SK-N-SH (cell line): ENCODE measurements at regions not wholly inside any gene's neighbourhood (a gene's known extent, or its start where the extent isn't known, plus 50 kb on each side); places are given as distances from the start of the nearest gene placed in this dataset.
"Not testable (repeated sequence)": the region's sequence is repeated elsewhere in the genome, so short reads cannot be mapped to it uniquely, and the experiment has no call there.

Experiments
- CTCF ChIA-PET: fragments of 300-600, 350-600 bp; formaldehyde crosslinking; extraction: SDS; loops from one replicate; lab custom pipeline; 2021; lab: Yijun Ruan, JAX
- POLR2A ChIA-PET: fragments of 350-600 bp; sonication (Branson Sonifier 250); formaldehyde crosslinking; extraction: SDS; loops from one replicate; lab custom pipeline; 2020; ENCODE audit warnings: antibody characterized with exemption, inconsistent platforms; lab: Yijun Ruan, JAX
- DNase-seq: peaks from one replicate; pipeline ENCODE4 v3.0.0; 2012
- H2AFZ ChIP-seq: fragments of 200-600 bp; sonication (generic); 2 replicates; pipeline ENCODE4 v1.8.1; 2016; ENCODE audit warnings: antibody characterized with exemption, mild to moderate bottlenecking, low read depth
- H3F3A ChIP-seq: fragments of 200-600 bp; sonication (generic); replicated peaks from 2 replicates; pipeline ENCODE3; 2016; ENCODE audit warnings: antibody characterized with exemption, mild to moderate bottlenecking; ENCODE audit not compliant: insufficient read depth
- H3K27ac ChIP-seq, 2 experiments: fragments of 200-500 bp in 1 of 2; fragments of 200-600 bp in 1 of 2; sonication (Bioruptor generic) in 1 of 2; sonication (generic), shearing (Covaris generic) in 1 of 2; 2 replicates each; pipeline versions ENCODE4 v1.5.1 to v1.6.1; 2014 to 2016; ENCODE audit warnings: low read depth in 2 of 2, inconsistent platforms in 1 of 2, low read length in 1 of 2, mild to moderate bottlenecking in 1 of 2, mixed read lengths in 1 of 2
- H3K27me3 ChIP-seq: fragments of 200-600 bp; sonication (generic), shearing (Covaris generic); 2 replicates; pipeline ENCODE4 v1.6.1; 2016; ENCODE audit warnings: mixed run types; ENCODE audit not compliant: insufficient read depth
- H3K36me3 ChIP-seq, 2 experiments: fragments of 200-500 bp in 1 of 2; fragments of 200-600 bp in 1 of 2; sonication (Bioruptor generic) in 1 of 2; sonication (generic) in 1 of 2; replicated peaks in 1 of 2; 2 replicates each; pipeline versions ENCODE3 to v1.5.1; 2014 to 2016; ENCODE audit warnings: low read length in 1 of 2, mild to moderate bottlenecking in 1 of 2; ENCODE audit not compliant: insufficient read depth in 2 of 2, control insufficient read depth in 1 of 2
- H3K4me1 ChIP-seq, 2 experiments: fragments of 200-500 bp in 1 of 2; fragments of 200-600 bp in 1 of 2; sonication (Bioruptor generic) in 1 of 2; sonication (generic), shearing (Covaris generic) in 1 of 2; 2 replicates each; pipeline versions ENCODE4 v1.5.1 to v1.6.1; 2014 to 2016; ENCODE audit warnings: low read depth in 1 of 2, low read length in 1 of 2, mixed run types in 1 of 2; ENCODE audit not compliant: insufficient read depth in 2 of 2, control insufficient read depth in 1 of 2
- H3K4me2 ChIP-seq: fragments of 200-600 bp; sonication (generic), shearing (Covaris generic); 2 replicates; pipeline ENCODE4 v1.6.1; 2017; ENCODE audit warnings: mixed run types
- H3K4me3 ChIP-seq, 2 experiments: fragments of 200-500 bp in 1 of 2; fragments of 200-600 bp in 1 of 2; sonication (Bioruptor generic) in 1 of 2; sonication (generic), shearing (Covaris generic) in 1 of 2; 2 replicates each; pipeline versions ENCODE4 v1.5.1 to v1.8.1; 2014 to 2016; ENCODE audit warnings: low read depth in 2 of 2, inconsistent platforms in 1 of 2, low read length in 1 of 2, mild to moderate bottlenecking in 1 of 2, mixed read lengths in 1 of 2, moderate library complexity in 1 of 2
- H3K79me2 ChIP-seq: fragments of 200-600 bp; sonication (generic); 2 replicates; pipeline ENCODE4 v1.8.1; 2017; ENCODE audit warnings: mild to moderate bottlenecking; ENCODE audit not compliant: insufficient read depth
- H3K9ac ChIP-seq: fragments of 200-600 bp; sonication (generic); 2 replicates; pipeline ENCODE4 v1.6.1; 2017; ENCODE audit warnings: mixed run types
- H3K9me2 ChIP-seq: fragments of 200-600 bp; sonication (generic); 2 replicates; pipeline ENCODE4 v1.6.1; 2017; ENCODE audit warnings: mixed run types
- H3K9me3 ChIP-seq: fragments of 200-600 bp; sonication (generic); 2 replicates; pipeline ENCODE4 v1.6.1; 2017; ENCODE audit warnings: mixed run types, mild to moderate bottlenecking, moderate library complexity
- H4K20me1 ChIP-seq: fragments of 200-600 bp; sonication (generic); 2 replicates; pipeline ENCODE4 v1.6.1; 2017; ENCODE audit warnings: mild to moderate bottlenecking, mixed run types; ENCODE audit not compliant: insufficient read depth
- EP300 ChIP-seq, 2 experiments: IDR thresholded peaks; 2 replicates each; pipeline versions ENCODE4 v1.4.0 to v1.6.1; 2012; ENCODE audit warnings: borderline replicate concordance in 1 of 2, low read depth in 1 of 2, low read length in 1 of 2
- EZH2phosphoT487 ChIP-seq: fragments of 200-600 bp; sonication (generic); IDR thresholded peaks from 2 replicates; pipeline ENCODE4 v1.6.1; 2017; ENCODE audit warnings: low read depth, mixed run types, mild to moderate bottlenecking, antibody characterized with exemption, moderate library complexity, borderline replicate concordance
- FOXJ3 ChIP-seq: sonication (generic); formaldehyde crosslinking; IDR thresholded peaks from 2 replicates; pipeline ENCODE4 v1.5.1; 2020; ENCODE audit warnings: mild to moderate bottlenecking, missing genetic modification reagents
- FOXM1 ChIP-seq: IDR thresholded peaks from 2 replicates; pipeline ENCODE4 v1.4.0; 2012; ENCODE audit warnings: low read depth, mild to moderate bottlenecking
- GABPA ChIP-seq: IDR thresholded peaks from 2 replicates; pipeline ENCODE4 v1.4.0; 2012; ENCODE audit warnings: low read depth, mild to moderate bottlenecking
- GATA2 ChIP-seq: sonication (generic); formaldehyde crosslinking; IDR thresholded peaks from 2 replicates; pipeline ENCODE4 v1.5.0; 2020; ENCODE audit warnings: mild to moderate bottlenecking, missing genetic modification reagents
- MAX ChIP-seq: IDR thresholded peaks from 2 replicates; pipeline ENCODE4 v1.4.0; 2012; ENCODE audit warnings: low read depth
- MEF2A ChIP-seq: IDR thresholded peaks from 2 replicates; pipeline ENCODE4 v1.4.0; 2012; ENCODE audit warnings: low read depth, borderline replicate concordance
- MXI1 ChIP-seq: IDR thresholded peaks from 2 replicates; pipeline ENCODE4 v1.6.1; 2012; ENCODE audit warnings: mild to moderate bottlenecking, low read depth, low read length, improper control_type of control experiment
- SIN3A ChIP-seq: IDR thresholded peaks from 2 replicates; pipeline ENCODE4 v1.6.1; 2012; ENCODE audit warnings: low read depth, mild to moderate bottlenecking, low read length, moderate library complexity, borderline replicate concordance
- TAF1 ChIP-seq: IDR thresholded peaks from 2 replicates; pipeline ENCODE4 v1.6.1; 2012; ENCODE audit warnings: low read depth, mild to moderate bottlenecking, low read length, moderate library complexity, borderline replicate concordance
- TCF12 ChIP-seq: IDR thresholded peaks from 2 replicates; pipeline ENCODE4 v1.4.0; 2012
- TEAD4 ChIP-seq: IDR thresholded peaks from 2 replicates; pipeline ENCODE4 v1.4.0; 2012; ENCODE audit warnings: mild to moderate bottlenecking, borderline replicate concordance; ENCODE audit not compliant: insufficient read depth
- WGBS: methylation state at CpG from one replicate; pipeline ENCODE4 v1.1.6; 2017; ENCODE audit warnings: low lambda C conversion rate; 5-methylcytosine and 5-hydroxymethylcytosine counted together
- TF ChIP-seq, protein P1 (sequence below): fragments of 150-350 bp; IDR thresholded peaks from 2 replicates; pipeline ENCODE4 v1.6.1; 2017; ENCODE audit warnings: antibody characterized with exemption, low read length, low read depth, borderline replicate concordance
- TF ChIP-seq, protein P2 (sequence below): IDR thresholded peaks from 2 replicates; pipeline ENCODE4 v1.4.0; 2012; ENCODE audit warnings: low read depth, borderline replicate concordance

GRCh38 chr7:39798077-39798476 lies 152.0 kb upstream of the CDK13 start:
- POLR2A ChIA-PET, H3K4me1 ChIP-seq, H3K79me2 ChIP-seq, H3K4me3 ChIP-seq, CTCF ChIA-PET, H3K27ac ChIP-seq, H3K27me3 ChIP-seq, DNase-seq, H3K4me2 ChIP-seq, H4K20me1 ChIP-seq, H3K9me3 ChIP-seq, H2AFZ ChIP-seq, H3K36me3 ChIP-seq, H3K9me2 ChIP-seq, H3K9ac ChIP-seq, H3F3A ChIP-seq: not testable (repeated sequence)
- 71% methylated on average over 5 of the region's 10 CpGs for WGBS

- Histone ChIP-seq H3K9me2 (no peaks in the 10 kb centered on the region), H3K4me2 (no peak overlapping the region), H4K20me1 (no peaks in the 10 kb centered on the region), H3K27ac (no peak overlapping the region), H3K4me1 (peaks cover 10 to 11% of the 10 kb centered on the region in 2 experiments), H2AFZ (no peak overlapping the region), H3K79me2 (no peaks in the 10 kb centered on the region), H3F3A (peaks cover 13% of the 10 kb centered on the region), H3K36me3 (no peaks in the 10 kb centered on the region), H3K9ac (no peak overlapping the region), H3K27me3 (no peaks in the 10 kb centered on the region; the same call in 1 of the 2 replicates), H3K4me3 (no peak overlapping the region), H3K9me3 (no peaks in the 10 kb centered on the region)
- WGBS, result 81% methylated on average over 10 of the region's 10 CpGs
- POLR2A ChIA-PET, result no interaction called here
- DNase-seq, result no peak
- CTCF ChIA-PET, result no interaction called here
- TF ChIP-seq GATA2 (CRISPR knock-in tag), result no peak
- TF ChIP-seq EZH2phosphoT487, result no peak
- TF ChIP-seq, protein P1, sequence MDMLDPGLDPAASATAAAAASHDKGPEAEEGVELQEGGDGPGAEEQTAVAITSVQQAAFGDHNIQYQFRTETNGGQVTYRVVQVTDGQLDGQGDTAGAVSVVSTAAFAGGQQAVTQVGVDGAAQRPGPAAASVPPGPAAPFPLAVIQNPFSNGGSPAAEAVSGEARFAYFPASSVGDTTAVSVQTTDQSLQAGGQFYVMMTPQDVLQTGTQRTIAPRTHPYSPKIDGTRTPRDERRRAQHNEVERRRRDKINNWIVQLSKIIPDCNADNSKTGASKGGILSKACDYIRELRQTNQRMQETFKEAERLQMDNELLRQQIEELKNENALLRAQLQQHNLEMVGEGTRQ, result no peak
- TF ChIP-seq FOXJ3 (CRISPR knock-in tag), result no peak
- TF ChIP-seq GABPA, result no peak
- no peak for TF ChIP-seq MXI1
- TF ChIP-seq, protein P2, sequence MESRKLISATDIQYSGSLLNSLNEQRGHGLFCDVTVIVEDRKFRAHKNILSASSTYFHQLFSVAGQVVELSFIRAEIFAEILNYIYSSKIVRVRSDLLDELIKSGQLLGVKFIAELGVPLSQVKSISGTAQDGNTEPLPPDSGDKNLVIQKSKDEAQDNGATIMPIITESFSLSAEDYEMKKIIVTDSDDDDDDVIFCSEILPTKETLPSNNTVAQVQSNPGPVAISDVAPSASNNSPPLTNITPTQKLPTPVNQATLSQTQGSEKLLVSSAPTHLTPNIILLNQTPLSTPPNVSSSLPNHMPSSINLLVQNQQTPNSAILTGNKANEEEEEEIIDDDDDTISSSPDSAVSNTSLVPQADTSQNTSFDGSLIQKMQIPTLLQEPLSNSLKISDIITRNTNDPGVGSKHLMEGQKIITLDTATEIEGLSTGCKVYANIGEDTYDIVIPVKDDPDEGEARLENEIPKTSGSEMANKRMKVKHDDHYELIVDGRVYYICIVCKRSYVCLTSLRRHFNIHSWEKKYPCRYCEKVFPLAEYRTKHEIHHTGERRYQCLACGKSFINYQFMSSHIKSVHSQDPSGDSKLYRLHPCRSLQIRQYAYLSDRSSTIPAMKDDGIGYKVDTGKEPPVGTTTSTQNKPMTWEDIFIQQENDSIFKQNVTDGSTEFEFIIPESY, result no peak
- TF ChIP-seq TEAD4, result no peak
- no peak for TF ChIP-seq EP300 (IDR thresholded peaks at IDR 0.05; ENCODE audit: borderline replicate concordance in 1 of 2, low read depth in 1 of 2, low read length in 1 of 2)
- TF ChIP-seq MEF2A, result no peak
- no peak for TF ChIP-seq TCF12
- no peak for TF ChIP-seq MAX
- no peak for TF ChIP-seq TAF1
- no peak for TF ChIP-seq FOXM1
- TF ChIP-seq SIN3A, result no peak
Observed at GRCh38 chr7:39808796-39809481, 141.1 kb upstream of the CDK13 start.
